Activated CD8-positive, alpha-beta T cell treated with anti-CD3 and anti-CD28 coated beads, Interleukin-2, amount 10 ng/mL, durations not matched to agents 7 days and 5 days (primary cell): ENCODE measurements at regions not wholly inside any gene's neighbourhood (a gene's known extent, or its start where the extent isn't known, plus 50 kb on each side); places are given as distances from the start of the nearest gene placed in this dataset.
"Not testable (repeated sequence)": the region's sequence is repeated elsewhere in the genome, so short reads cannot be mapped to it uniquely, and the experiment has no call there.

Experiments
- ATAC-seq: fragments of 150-1000 bp; cut with Tn5 transposase; one replicate; pipeline ENCODE4 v1.10.0; 2021; ENCODE audit warnings: moderate library complexity
- CTCF ChIA-PET: fragments of 350-600 bp; sonication (Branson Sonifier 250); formaldehyde crosslinking; loops from one replicate; lab custom pipeline; 2021; ENCODE audit warnings: antibody characterized with exemption; lab: Charles Lee
- POLR2A ChIA-PET: fragments of 350-600 bp; sonication (Branson Sonifier 250); formaldehyde crosslinking; loops from one replicate; lab custom pipeline; 2021; ENCODE audit warnings: antibody characterized with exemption; lab: Charles Lee
- DNase-seq: peaks from one replicate; pipeline ENCODE4 v3.0.0-alpha.2; 2020
- H3K27ac Mint-ChIP-seq: one replicate; pipeline ENCODE4 v1.8.0; 2021; ENCODE audit warnings: mild to moderate bottlenecking, mixed read lengths
- H3K27me3 Mint-ChIP-seq: one replicate; pipeline ENCODE4 v1.8.0; 2021; ENCODE audit warnings: low read depth, mixed read lengths
- H3K36me3 Mint-ChIP-seq: one replicate; pipeline ENCODE4 v1.8.0; 2021; ENCODE audit warnings: low read depth, mixed read lengths
- H3K4me1 Mint-ChIP-seq: one replicate; pipeline ENCODE4 v1.8.0; 2021; ENCODE audit warnings: low read depth, mixed read lengths
- H3K4me3 Mint-ChIP-seq: one replicate; pipeline ENCODE4 v1.8.0; 2021; ENCODE audit warnings: mild to moderate bottlenecking, mixed read lengths
- H3K9me3 Mint-ChIP-seq: one replicate; pipeline ENCODE4 v1.8.0; 2022; ENCODE audit warnings: mixed read lengths; ENCODE audit not compliant: insufficient read depth

DNA sequence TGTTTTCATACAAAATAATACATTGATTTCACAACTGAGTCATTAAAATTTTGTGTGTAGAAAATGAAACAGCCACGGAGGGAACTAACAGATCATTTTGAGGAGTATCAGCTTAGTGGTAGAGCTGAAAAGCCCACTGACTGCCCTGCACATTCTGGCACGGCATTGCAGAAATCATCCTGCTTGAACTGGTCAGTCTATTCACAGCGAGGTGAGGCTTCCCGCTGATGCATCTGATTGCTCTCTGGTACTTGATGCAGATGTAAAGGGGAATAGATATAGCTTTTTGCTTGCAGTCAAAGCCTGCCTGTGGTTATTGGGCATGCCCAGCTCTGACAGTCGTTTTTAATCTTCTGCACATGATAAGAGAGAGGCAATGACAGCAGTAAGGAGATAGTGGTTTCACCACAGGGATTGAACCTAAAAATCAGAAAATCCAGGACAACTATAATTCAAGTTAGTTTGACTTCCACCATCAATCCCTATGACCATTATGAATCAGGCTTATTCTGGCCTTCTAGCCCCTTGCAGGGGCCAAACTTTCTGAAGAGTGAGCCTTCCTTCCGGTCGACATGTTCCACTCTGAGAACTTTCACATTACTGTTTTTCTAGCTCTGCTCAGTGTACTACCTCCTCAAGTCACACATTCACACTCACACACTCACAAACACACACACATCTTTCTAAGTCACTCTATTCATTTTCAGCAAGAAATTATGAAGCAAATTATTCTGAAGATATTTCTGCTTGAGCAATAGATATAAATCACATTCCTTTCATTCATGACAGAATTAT is 782.8 kb upstream of the NUDT12 start:
- ATAC-seq (no peak), DNase-seq (no peak)
- no peak overlapping the region for H3K4me3 Mint-ChIP-seq
- H3K27ac Mint-ChIP-seq = no peak overlapping the region
- ChIA-PET CTCF (no interaction called here), POLR2A (no interaction called here)
- no peaks in the 10 kb centered on the region for H3K4me1 Mint-ChIP-seq
- H3K36me3 Mint-ChIP-seq = no peaks in the 10 kb centered on the region
- no peaks in the 10 kb centered on the region for H3K27me3 Mint-ChIP-seq
- peaks cover 9% of the 10 kb centered on the region for H3K9me3 Mint-ChIP-seq

DNA sequence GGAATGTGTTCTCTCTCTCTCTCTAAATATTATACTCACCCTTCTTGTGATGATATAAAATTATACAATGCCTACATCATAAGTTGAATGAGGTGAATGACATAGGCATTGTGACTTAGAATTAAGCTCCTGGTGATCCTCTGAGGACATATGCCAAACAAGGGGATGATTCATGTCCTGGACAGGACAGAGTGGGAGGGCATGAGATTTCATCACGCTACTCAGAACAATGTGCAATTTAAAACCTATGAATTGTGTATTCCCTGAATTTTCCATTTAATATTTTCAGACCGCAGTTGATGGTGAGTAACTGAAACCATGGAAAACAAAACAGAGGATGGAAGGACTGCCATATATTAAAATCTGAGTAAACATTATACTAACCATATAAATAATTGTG is 782.2 kb upstream of the NUDT12 start:
- Mint-ChIP-seq H3K27me3 (no peaks in the 10 kb centered on the region), H3K4me1 (no peaks in the 10 kb centered on the region), H3K4me3 (no peak overlapping the region), H3K27ac (no peak overlapping the region), H3K9me3 (peaks cover 9% of the 10 kb centered on the region), H3K36me3 (no peaks in the 10 kb centered on the region)
- no peak for ATAC-seq
- DNase-seq = no peak
- ChIA-PET POLR2A (no interaction called here), CTCF (no interaction called here)

DNA sequence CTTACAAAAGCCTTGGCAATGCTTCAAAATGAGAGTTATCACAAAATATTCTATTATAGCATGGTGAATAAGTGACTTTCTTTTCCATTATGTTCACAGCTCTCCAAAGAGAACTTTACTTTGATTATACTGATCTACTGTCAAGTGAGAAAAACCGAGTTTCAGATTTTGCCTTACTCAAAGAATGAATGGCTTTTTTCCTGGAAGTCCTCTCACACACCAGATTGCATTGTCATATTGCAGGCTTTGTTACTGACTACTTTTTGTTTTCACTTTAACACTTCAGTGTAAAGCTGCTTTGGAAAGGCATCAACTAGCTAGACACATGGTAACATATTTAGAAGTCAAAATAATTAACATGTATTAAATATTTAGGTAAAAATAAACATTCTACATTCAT is 765.2 kb upstream of the NUDT12 start:
- H3K4me3 Mint-ChIP-seq = no peak overlapping the region
- H3K27ac Mint-ChIP-seq = no peak overlapping the region
- ATAC-seq = no peak
- CTCF ChIA-PET = no interaction called here
- DNase-seq = no peak
- H3K27me3 Mint-ChIP-seq = no peaks in the 10 kb centered on the region
- H3K36me3 Mint-ChIP-seq = no peaks in the 10 kb centered on the region
- H3K4me1 Mint-ChIP-seq = no peaks in the 10 kb centered on the region
- POLR2A ChIA-PET = no interaction called here
- H3K9me3 Mint-ChIP-seq = peaks cover 3% of the 10 kb centered on the region

DNA sequence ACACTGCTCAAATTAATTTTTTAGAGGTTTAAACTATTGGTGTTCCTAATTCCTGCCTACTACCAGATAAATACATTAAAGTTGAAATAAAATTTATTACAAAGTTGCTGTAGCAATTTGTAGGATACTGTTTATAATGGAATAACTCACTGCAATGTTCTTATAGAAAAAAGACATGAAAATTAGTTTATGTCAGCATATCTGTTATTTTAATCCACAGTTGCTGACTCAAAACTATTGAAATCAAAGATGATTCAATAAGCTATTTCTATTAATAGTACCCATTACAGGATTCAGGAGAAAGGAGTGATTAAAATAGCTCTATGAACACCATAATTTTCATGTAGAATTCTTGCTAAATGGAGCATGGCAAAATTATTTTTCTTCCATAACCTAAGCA is 764.4 kb upstream of the NUDT12 start:
- ATAC-seq = no peak
- DNase-seq = no peak
- POLR2A ChIA-PET = no interaction called here
- Mint-ChIP-seq H3K9me3 (peaks cover 3% of the 10 kb centered on the region), H3K27me3 (no peaks in the 10 kb centered on the region), H3K36me3 (no peaks in the 10 kb centered on the region), H3K4me3 (no peak overlapping the region), H3K27ac (no peak overlapping the region), H3K4me1 (no peaks in the 10 kb centered on the region)
- CTCF ChIA-PET = no interaction called here

DNA sequence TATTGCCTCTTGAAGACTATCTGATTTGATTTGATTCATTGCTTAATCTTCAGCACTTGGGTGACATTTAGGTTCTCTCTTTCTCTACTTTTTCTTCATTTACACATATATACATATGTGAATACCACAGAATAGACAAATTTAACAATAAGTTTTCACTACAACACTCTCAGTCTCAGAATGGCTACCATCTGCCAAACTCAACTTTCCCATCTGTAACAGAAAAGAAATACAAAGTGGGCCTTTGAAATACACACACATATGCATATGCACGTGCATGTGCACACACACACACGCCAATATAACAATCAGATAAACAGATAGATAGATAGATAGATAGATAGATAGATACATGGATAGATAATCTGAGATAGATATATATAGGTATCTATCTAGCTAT is 762.8 kb upstream of the NUDT12 start:
- no peaks in the 10 kb centered on the region for H3K27me3 Mint-ChIP-seq
- peaks cover 6% of the 10 kb centered on the region for H3K9me3 Mint-ChIP-seq
- ChIA-PET CTCF (no interaction called here), POLR2A (no interaction called here)
- H3K4me3 Mint-ChIP-seq = no peak overlapping the region
- no peaks in the 10 kb centered on the region for H3K36me3 Mint-ChIP-seq
- no peak overlapping the region for H3K27ac Mint-ChIP-seq
- no peak for ATAC-seq
- H3K4me1 Mint-ChIP-seq = no peaks in the 10 kb centered on the region
- DNase-seq = no peak

DNA sequence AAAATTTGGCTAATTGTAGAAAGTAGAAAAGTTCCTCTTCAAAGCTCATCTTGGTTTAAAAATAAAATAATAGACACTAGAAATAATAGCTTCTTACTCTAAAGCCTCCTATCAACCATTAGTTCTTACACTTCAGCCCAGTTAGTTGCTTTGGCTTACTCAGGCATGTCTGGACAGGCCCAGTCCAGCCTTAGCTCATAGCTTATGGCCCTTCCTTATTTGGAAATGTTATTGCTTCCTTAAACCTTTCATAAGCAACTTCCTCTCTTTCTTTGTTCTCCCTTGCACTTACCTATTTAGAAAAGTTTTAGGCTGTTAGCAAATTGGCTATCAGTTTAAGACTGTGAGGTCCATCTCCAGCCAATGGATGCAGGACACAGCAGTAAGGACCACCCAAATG is 754.1 kb upstream of the NUDT12 start:
- H3K4me3 Mint-ChIP-seq, H3K36me3 Mint-ChIP-seq, POLR2A ChIA-PET, DNase-seq, H3K27ac Mint-ChIP-seq, ATAC-seq, H3K9me3 Mint-ChIP-seq, CTCF ChIA-PET, H3K27me3 Mint-ChIP-seq, H3K4me1 Mint-ChIP-seq: not testable (repeated sequence)

DNA sequence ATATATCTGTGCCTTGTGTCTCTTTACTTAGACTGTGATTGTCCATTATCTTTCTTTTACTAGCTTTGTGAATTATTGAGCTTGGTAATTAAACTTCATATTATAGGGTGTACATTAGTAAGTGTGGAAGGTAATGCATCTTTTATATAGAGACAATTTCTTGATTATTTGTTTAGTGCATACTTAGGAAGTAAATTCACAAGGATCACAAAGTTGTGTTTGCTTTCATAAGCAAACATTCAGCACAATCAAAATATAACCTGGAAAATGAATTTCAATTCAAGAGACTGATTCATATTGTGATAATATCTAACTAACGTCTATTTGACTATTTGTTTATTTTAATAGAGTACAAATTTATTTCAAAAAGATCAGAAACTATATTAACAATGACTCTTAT is 749.9 kb upstream of the NUDT12 start:
- Mint-ChIP-seq H3K27ac (no peak overlapping the region), H3K36me3 (no peaks in the 10 kb centered on the region), H3K4me3 (no peak overlapping the region), H3K9me3 (no peaks in the 10 kb centered on the region), H3K27me3 (no peaks in the 10 kb centered on the region), H3K4me1 (no peaks in the 10 kb centered on the region)
- ChIA-PET CTCF (no interaction called here), POLR2A (no interaction called here)
- no peak for ATAC-seq
- no peak for DNase-seq

DNA sequence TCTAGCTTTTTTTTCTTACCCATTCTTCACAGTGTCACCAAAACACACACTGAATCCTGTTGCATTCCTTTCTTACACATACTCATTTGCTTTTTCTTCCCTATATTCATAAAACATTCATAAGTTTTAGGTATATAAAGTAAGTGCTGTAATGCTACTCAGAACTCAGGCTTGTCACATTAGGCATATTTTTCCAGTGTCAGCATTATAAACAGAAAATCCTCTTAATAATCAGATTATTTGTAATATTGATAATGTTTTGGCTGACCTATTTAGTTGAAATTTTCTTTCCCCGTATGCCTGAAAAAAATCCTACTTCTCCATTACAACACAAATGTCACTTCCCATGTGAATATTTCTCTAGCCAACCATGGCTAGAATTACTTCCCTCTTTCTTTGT is 743.0 kb upstream of the NUDT12 start:
- Mint-ChIP-seq H3K4me3 (no peak overlapping the region), H3K36me3 (no peaks in the 10 kb centered on the region), H3K4me1 (no peaks in the 10 kb centered on the region), H3K9me3 (no peaks in the 10 kb centered on the region), H3K27me3 (no peaks in the 10 kb centered on the region), H3K27ac (no peak overlapping the region)
- ChIA-PET POLR2A (no interaction called here), CTCF (no interaction called here)
- ATAC-seq (no peak), DNase-seq (no peak)

DNA sequence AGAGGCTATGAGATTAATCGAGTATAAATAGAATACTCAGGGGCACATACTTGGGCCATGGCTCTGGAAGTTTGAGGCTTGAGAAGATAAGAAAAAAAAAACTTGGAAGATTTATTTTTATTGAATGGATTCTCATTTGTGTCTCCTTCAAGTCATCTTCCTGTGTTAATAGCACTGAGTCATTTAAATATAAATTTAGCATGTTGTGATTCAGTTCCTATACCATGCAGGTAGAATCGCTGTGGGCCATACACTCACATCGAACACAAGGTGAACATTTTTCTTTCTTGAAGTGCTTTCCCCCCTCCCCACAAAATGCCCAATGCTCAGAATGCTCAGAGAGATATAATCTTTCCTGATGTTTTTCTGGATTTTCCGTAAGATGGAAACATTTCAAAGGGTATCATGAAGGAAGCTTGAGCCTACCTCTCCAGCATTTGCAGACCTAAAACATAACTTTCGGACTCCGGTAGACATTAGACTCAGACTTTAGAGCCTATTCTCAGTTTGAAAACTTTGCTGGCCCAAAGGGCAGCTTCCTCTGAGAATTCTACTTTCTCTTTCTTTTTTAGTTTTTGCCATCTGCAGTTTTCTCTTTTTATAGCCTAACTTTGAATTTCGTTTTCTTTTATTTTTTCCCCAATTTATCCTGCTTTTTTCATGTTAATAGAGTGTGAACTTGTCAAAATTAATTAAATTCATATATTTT is 737.6 kb upstream of the NUDT12 start:
- Mint-ChIP-seq H3K4me1 (no peaks in the 10 kb centered on the region), H3K9me3 (peaks cover 11% of the 10 kb centered on the region), H3K27ac (no peak overlapping the region), H3K36me3 (no peaks in the 10 kb centered on the region), H3K27me3 (no peaks in the 10 kb centered on the region), H3K4me3 (no peak overlapping the region)
- CTCF ChIA-PET = no interaction called here
- ATAC-seq = no peak
- no peak for DNase-seq
- POLR2A ChIA-PET = no interaction called here

DNA sequence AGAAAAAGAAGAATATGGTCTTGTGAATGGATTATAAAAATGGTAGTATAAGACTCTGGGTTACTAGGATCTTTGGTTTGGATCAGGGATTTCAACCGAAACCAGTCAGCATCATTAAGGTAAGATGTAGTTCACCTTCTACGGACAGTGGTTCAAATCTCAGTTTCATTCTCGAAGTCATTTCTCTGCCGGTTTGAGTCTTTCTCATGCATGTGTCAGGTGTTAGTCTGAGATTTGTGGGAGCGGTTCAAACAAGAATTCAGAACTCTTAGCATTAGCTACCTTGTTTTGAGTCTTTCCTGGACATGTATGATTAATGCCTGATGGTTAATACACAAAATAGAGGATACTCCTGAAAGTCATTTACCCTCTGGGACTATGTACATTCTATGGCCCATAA is 735.9 kb upstream of the NUDT12 start:
- H3K27ac Mint-ChIP-seq = no peak overlapping the region
- ATAC-seq = no peak
- no peaks in the 10 kb centered on the region for H3K27me3 Mint-ChIP-seq
- ChIA-PET CTCF (no interaction called here), POLR2A (no interaction called here)
- no peak for DNase-seq
- no peak overlapping the region for H3K4me3 Mint-ChIP-seq
- H3K4me1 Mint-ChIP-seq = no peaks in the 10 kb centered on the region
- peaks cover 11% of the 10 kb centered on the region for H3K9me3 Mint-ChIP-seq
- no peaks in the 10 kb centered on the region for H3K36me3 Mint-ChIP-seq

DNA sequence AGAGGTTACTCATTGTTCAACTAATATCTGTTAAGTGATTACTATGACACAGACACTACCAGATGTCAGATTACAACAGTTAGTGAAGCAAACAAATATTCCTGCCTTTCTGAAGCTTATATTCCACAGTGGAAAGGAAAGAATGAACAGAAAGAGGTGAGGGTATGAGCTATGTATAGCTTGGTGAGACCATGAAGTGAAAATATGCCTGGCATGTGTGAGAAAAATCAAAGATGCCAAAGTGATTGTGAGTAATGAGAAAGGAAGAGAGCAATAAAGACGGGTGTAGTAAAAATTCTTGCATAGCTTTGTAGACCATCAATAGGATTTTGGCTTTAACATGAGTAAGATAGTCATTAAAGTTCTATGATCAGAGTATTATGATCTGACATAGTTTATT is 734.5 kb upstream of the NUDT12 start:
- ChIA-PET CTCF (no interaction called here), POLR2A (no interaction called here)
- Mint-ChIP-seq H3K36me3 (no peaks in the 10 kb centered on the region), H3K4me3 (no peak overlapping the region), H3K9me3 (peaks cover 11% of the 10 kb centered on the region), H3K4me1 (no peaks in the 10 kb centered on the region), H3K27ac (no peak overlapping the region), H3K27me3 (no peaks in the 10 kb centered on the region)
- ATAC-seq (no peak), DNase-seq (no peak)

DNA sequence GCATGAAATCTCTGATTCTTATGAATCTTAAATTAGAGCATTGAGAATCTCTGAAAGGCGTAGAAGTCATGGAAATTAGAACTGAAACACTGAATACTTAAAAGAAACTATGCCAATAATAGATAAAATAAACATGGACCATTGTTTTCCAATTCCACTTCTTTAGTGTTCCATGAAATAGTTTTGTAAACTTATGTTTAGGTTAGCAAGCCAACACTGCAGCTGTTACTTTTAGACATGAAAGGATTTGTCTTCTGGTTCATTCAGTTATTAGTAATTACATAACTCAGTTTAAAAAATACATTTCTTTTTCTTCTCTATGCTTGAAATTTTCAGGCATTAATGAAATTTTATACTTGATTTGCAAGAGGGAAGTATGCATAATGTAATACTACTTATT is 733.4 kb upstream of the NUDT12 start:
- H3K9me3 Mint-ChIP-seq = peaks cover 16% of the 10 kb centered on the region
- POLR2A ChIA-PET = no interaction called here
- H3K27ac Mint-ChIP-seq = no peak overlapping the region
- no peak overlapping the region for H3K4me3 Mint-ChIP-seq
- CTCF ChIA-PET = no interaction called here
- DNase-seq = no peak
- no peaks in the 10 kb centered on the region for H3K36me3 Mint-ChIP-seq
- no peak for ATAC-seq
- no peaks in the 10 kb centered on the region for H3K4me1 Mint-ChIP-seq
- H3K27me3 Mint-ChIP-seq = no peaks in the 10 kb centered on the region
